Fibroblast of skin of right biceps (primary cell): ENCODE measurements at regions not wholly inside any gene's neighbourhood (a gene's known extent, or its start where the extent isn't known, plus 50 kb on each side); places are given as distances from the start of the nearest gene placed in this dataset.
"Not testable (repeated sequence)": the region's sequence is repeated elsewhere in the genome, so short reads cannot be mapped to it uniquely, and the experiment has no call there.

Experiments
- DNase-seq: peaks from one replicate; pipeline ENCODE4 v3.0.0-alpha.2; 2013

GRCh38 chr10:107544706-107545520, 380.4 kb upstream of the SORCS1 start:
- DNase-seq: no peak

GRCh38 chr10:107542607-107543006, 378.1 kb upstream of the SORCS1 start:
- no peak for DNase-seq

GRCh38 chr10:107542016-107542415, 377.5 kb upstream of the SORCS1 start:
- DNase-seq: no peak

- no peak for DNase-seq
Observed at GRCh38 chr10:107540981-107541380, 376.5 kb upstream of the SORCS1 start.

- no peak for DNase-seq
Observed at GRCh38 chr10:107529350-107529749, 364.8 kb upstream of the SORCS1 start.

- DNase-seq: no peak
Observed at GRCh38 chr10:107520348-107520747, 355.8 kb upstream of the SORCS1 start.

GRCh38 chr10:107517811-107518210, 353.3 kb upstream of the SORCS1 start:
- no peak for DNase-seq

- no peak for DNase-seq
Observed at GRCh38 chr10:107516349-107516748, 351.8 kb upstream of the SORCS1 start.

GRCh38 chr10:107504011-107504410, 339.5 kb upstream of the SORCS1 start:
- not testable (repeated sequence) for DNase-seq

GRCh38 chr10:107502229-107502985, 337.9 kb upstream of the SORCS1 start:
- no peak for DNase-seq

GRCh38 chr10:107498983-107499382, 334.5 kb upstream of the SORCS1 start:
- DNase-seq: no peak

GRCh38 chr10:107497024-107497423, 332.5 kb upstream of the SORCS1 start:
- no peak for DNase-seq

GRCh38 chr10:107496594-107496993, 332.1 kb upstream of the SORCS1 start:
- DNase-seq: peak; percentile 7

GRCh38 chr10:107492389-107492788, 327.9 kb upstream of the SORCS1 start:
- no peak for DNase-seq

- DNase-seq: no peak
Observed at GRCh38 chr10:107490389-107490788, 325.9 kb upstream of the SORCS1 start.

- no peak for DNase-seq
Observed at GRCh38 chr10:107487284-107487683, 322.8 kb upstream of the SORCS1 start.

GRCh38 chr10:107485019-107485418, 320.5 kb upstream of the SORCS1 start:
- DNase-seq: no peak

GRCh38 chr10:107481881-107482280, 317.4 kb upstream of the SORCS1 start:
- no peak for DNase-seq

GRCh38 chr10:107481224-107481623, 316.7 kb upstream of the SORCS1 start:
- DNase-seq: no peak

- DNase-seq: no peak
Observed at GRCh38 chr10:107480781-107481180, 316.3 kb upstream of the SORCS1 start.

GRCh38 chr10:107477266-107477665, 312.8 kb upstream of the SORCS1 start:
- no peak for DNase-seq

- DNase-seq: no peak
Observed at GRCh38 chr10:107476408-107476807, 311.9 kb upstream of the SORCS1 start.

GRCh38 chr10:107474650-107475049, 310.1 kb upstream of the SORCS1 start:
- no peak for DNase-seq

GRCh38 chr10:107473225-107473624, 308.7 kb upstream of the SORCS1 start:
- DNase-seq: no peak
